ENCODE measurements at regions not wholly inside any gene's neighbourhood (a gene's known extent, or its start where the extent isn't known, plus 50 kb on each side); places are given as distances from the start of the nearest gene placed in this dataset.
A peak's percentile ranks its signal among the peaks of the same experiment; 100 is the strongest.

GRCh38 chr2:133788386-133788785, 220.1 kb upstream of the NCKAP5 start:
- Histone ChIP-seq H3K27ac (no peak overlapping the region), H3K9me3 (no peaks in the 10 kb centered on the region), H3K4me3 (no peak overlapping the region), H3K36me3 (no peaks in the 10 kb centered on the region), H3K27me3 (no peaks in the 10 kb centered on the region), H3K4me1 (no peaks in the 10 kb centered on the region)
- DNase-seq, result no peak
- no peak for ATAC-seq
- TF ChIP-seq CTCF (IDR thresholded peaks at IDR 0.05) (no peak), POLR2A (IDR thresholded peaks at IDR 0.05) (no peak)
- no CpG with 5 or more reads among the region's 1 CpG for WGBS (ENCODE audit: insufficient coverage, low coverage, low lambda C conversion rate, missing lambda C conversion rate)
- intact Hi-C loops (cut with DNase I), result no loop called here

GRCh38 chr2:133789743-133790142, 221.5 kb upstream of the NCKAP5 start:
- no peak for TF ChIP-seq CTCF (IDR thresholded peaks at IDR 0.05)
- no peak for TF ChIP-seq POLR2A (IDR thresholded peaks at IDR 0.05)
- DNase-seq (peak in 2 of 3 donors; percentile 20 to 57), ATAC-seq (peak in 3 of 4 donors; percentile 46 to 85 (median 48))
- H3K4me1 ChIP-seq, result no peaks in the 10 kb centered on the region
- no peak overlapping the region for H3K27ac ChIP-seq
- intact Hi-C loops (cut with DNase I), result no loop called here
- 73% methylated on average over 2 of the region's 4 CpGs for WGBS (ENCODE audit: insufficient coverage, low coverage, low lambda C conversion rate, missing lambda C conversion rate)
- no peaks in the 10 kb centered on the region for H3K36me3 ChIP-seq
- H3K9me3 ChIP-seq, result peaks cover 0 to 1% (median 0%) of the 10 kb centered on the region in 4 donors
- no peaks in the 10 kb centered on the region for H3K27me3 ChIP-seq
- no peak overlapping the region for H3K4me3 ChIP-seq

- Histone ChIP-seq H3K27ac (no peak overlapping the region), H3K9me3 (peaks cover 0 to 4% (median 0%) of the 10 kb centered on the region in 4 donors), H3K4me3 (no peak overlapping the region), H3K36me3 (no peaks in the 10 kb centered on the region), H3K27me3 (no peaks in the 10 kb centered on the region), H3K4me1 (no peaks in the 10 kb centered on the region)
- DNase-seq, result no peak
- intact Hi-C loops (cut with DNase I), result no loop called here
- 86% methylated on average over 1 of the region's 1 CpG for WGBS (ENCODE audit: insufficient coverage, low coverage, low lambda C conversion rate, missing lambda C conversion rate)
- TF ChIP-seq POLR2A (IDR thresholded peaks at IDR 0.05) (no peak), CTCF (IDR thresholded peaks at IDR 0.05) (no peak)
- no peak for ATAC-seq
Observed at GRCh38 chr2:133790711-133791110, 222.4 kb upstream of the NCKAP5 start.

- ATAC-seq (no peak), DNase-seq (no peak)
- Histone ChIP-seq H3K27ac (no peak overlapping the region), H3K4me3 (no peak overlapping the region), H3K9me3 (peaks cover 0 to 4% (median 0%) of the 10 kb centered on the region in 4 donors), H3K36me3 (no peaks in the 10 kb centered on the region), H3K4me1 (no peaks in the 10 kb centered on the region), H3K27me3 (no peaks in the 10 kb centered on the region)
- intact Hi-C loops (cut with DNase I), result no loop called here
- 45% methylated on average over 4 of the region's 6 CpGs for WGBS (ENCODE audit: insufficient coverage, low coverage, low lambda C conversion rate, missing lambda C conversion rate)
- TF ChIP-seq POLR2A (IDR thresholded peaks at IDR 0.05), result no peak
- no peak for TF ChIP-seq CTCF (IDR thresholded peaks at IDR 0.05)
Observed at GRCh38 chr2:133791191-133791590, 222.9 kb upstream of the NCKAP5 start.

- no peak overlapping the region for H3K27ac ChIP-seq
- H3K9me3 ChIP-seq, result peaks cover 0 to 4% (median 0%) of the 10 kb centered on the region in 4 donors
- WGBS (ENCODE audit: insufficient coverage, low coverage, low lambda C conversion rate, missing lambda C conversion rate), result 71% methylated on average over 5 of the region's 5 CpGs
- intact Hi-C loops (cut with DNase I), result no loop called here
- TF ChIP-seq CTCF (IDR thresholded peaks at IDR 0.05) (no peak), POLR2A (IDR thresholded peaks at IDR 0.05) (no peak)
- DNase-seq, result no peak
- no peaks in the 10 kb centered on the region for H3K4me1 ChIP-seq
- H3K36me3 ChIP-seq, result no peaks in the 10 kb centered on the region
- no peaks in the 10 kb centered on the region for H3K27me3 ChIP-seq
- ATAC-seq, result no peak
- H3K4me3 ChIP-seq, result no peak overlapping the region
Observed at GRCh38 chr2:133792223-133792622, 224.0 kb upstream of the NCKAP5 start.

Measured in right lobe of liver (tissue), 6 donors.